Stomach (tissue), 4 donors: ENCODE measurements at regions not wholly inside any gene's neighbourhood (a gene's known extent, or its start where the extent isn't known, plus 50 kb on each side); places are given as distances from the start of the nearest gene placed in this dataset.

ENCODE experiments used
- CTCF ChIP-seq, 7 experiments: fragments of 450-650 bp in 4 of 7; fragments of 200-600 bp in 3 of 7; sonication (generic) in 3 of 7; IDR thresholded peaks; one replicate each; pipeline ENCODE4 v1.5.1; 2016 to 2019; ENCODE audit warnings: antibody characterized with exemption in 7 of 7, control low read depth in 2 of 7, mild to moderate bottlenecking in 1 of 7
- POLR2A ChIP-seq, 4 donors: fragments of 450-650 bp; IDR thresholded peaks; one replicate each; pipeline ENCODE4 v1.6.1; 2016; ENCODE audit warnings: antibody characterized with exemption in 4 of 4, control low read depth in 2 of 4, mild to moderate bottlenecking in 1 of 4, moderate library complexity in 1 of 4

GRCh38 chr6:49052901-49053300 lies 410.2 kb downstream of the MMUT start:
- TF ChIP-seq CTCF (IDR thresholded peaks at IDR 0.05), result no peak
- TF ChIP-seq POLR2A (IDR thresholded peaks at IDR 0.05), result no peak
